ENCODE measurements at regions not wholly inside any gene's neighbourhood (a gene's known extent, or its start where the extent isn't known, plus 50 kb on each side); places are given as distances from the start of the nearest gene placed in this dataset.
"Not testable (repeated sequence)": the region's sequence is repeated elsewhere in the genome, so short reads cannot be mapped to it uniquely, and the experiment has no call there.

GRCh38 chrX:113892891-113893290 is 691.0 kb upstream of the HTR2C start:
- no peak for DNase-seq

- DNase-seq: no peak
These were observed 691.5 kb upstream of the HTR2C start for GRCh38 chrX:113892401-113892800.

DNA sequence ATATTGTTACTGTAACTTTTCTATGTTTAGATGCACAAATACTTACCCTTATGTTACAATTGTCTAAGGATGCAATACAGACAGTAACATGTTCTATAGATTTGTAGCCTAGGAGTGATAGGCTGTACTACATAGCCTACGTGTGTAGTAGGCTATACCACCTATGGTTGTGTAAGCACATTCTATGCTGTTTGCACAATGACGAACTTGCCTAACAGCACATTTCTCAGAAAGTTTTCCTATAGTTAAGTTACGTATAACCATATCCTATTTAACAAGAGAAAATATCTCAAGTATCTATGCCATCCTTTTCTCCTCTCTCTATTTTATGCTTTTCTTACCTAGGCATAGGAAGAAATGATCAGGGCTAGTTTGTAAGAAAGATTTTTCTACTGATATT is 710.8 kb upstream of the HTR2C start:
- DNase-seq: no peak

DNA sequence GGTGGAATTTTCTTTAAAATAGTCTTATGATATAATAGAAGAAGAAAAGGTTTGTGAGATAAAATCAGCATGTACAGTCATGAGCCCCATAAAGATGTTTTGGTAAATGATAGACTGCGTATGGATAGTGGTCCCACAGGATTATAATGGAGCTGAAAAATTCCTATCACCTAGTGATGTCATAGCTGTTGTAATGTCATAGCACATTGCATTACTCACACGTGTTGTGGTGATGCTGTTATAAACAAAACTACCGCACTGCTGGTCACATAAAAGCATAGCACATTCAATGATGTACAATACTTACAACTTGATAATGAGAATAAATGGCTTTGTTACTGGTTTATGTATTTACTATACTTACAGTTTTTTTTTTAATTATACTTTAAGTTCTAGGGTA is 715.2 kb upstream of the HTR2C start:
- no peak for DNase-seq

DNA sequence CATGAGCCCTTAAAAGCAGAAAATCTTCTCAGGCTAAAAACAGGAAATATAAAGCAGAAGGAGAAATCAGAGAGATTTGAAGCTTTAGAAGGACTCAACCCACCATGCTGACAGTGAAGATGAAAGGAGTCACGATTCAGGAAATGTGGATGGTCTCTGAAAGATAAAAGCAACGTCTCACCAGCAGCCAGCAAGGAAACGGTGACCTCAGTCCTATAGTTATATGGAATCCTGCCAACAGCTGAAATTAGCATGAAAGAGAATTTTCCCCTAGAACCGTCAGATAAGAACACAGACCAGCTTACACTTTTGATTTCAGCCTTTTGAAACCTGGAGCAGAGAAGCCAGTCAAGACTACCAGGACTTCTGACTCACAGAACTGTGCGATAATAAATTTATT is 715.7 kb upstream of the HTR2C start:
- DNase-seq: no peak

- no peak for DNase-seq
These were observed 734.5 kb upstream of the HTR2C start for GRCh38 chrX:113849408-113849807.

GRCh38 chrX:113833096-113834055 is 750.5 kb upstream of the HTR2C start:
- DNase-seq: no peak

DNA sequence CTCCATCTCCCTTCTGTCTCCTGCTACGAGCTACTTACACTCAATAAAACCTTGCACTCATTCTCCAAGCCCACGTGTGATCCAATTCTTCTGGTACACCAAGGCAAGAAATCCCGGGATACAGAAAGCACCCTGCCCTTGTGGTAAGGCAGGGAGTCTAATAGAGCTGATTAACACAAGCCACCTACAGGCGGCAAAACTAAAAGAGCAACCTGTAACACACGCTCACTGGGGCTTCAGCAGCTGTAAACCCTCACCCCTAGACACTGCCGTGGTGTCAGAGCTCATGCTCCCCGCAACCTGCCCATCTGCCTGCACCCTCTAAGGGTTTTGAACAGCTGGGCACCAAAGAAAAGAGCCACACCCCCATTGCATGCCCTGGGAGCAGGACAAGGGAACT is 755.4 kb upstream of the HTR2C start:
- DNase-seq: no peak

DNA sequence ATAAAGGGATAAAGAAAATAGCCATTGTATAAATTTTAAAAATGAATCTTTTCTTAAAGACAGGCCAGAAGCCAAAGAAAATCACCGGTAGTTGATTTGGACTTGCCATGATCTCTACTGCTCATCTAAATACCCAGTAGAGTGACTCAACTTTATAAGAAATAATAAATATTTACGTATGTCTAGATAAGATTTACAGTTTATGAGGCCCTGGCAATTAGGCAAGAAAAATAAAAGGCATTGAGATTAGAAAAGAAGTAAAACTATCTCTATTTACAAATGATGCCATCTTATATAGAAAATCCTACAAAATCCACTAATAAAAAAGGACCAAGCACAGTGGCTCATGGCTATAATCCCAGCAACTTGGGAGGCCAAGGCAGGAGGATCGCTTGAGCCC is 765.5 kb upstream of the HTR2C start:
- no peak for DNase-seq

DNA sequence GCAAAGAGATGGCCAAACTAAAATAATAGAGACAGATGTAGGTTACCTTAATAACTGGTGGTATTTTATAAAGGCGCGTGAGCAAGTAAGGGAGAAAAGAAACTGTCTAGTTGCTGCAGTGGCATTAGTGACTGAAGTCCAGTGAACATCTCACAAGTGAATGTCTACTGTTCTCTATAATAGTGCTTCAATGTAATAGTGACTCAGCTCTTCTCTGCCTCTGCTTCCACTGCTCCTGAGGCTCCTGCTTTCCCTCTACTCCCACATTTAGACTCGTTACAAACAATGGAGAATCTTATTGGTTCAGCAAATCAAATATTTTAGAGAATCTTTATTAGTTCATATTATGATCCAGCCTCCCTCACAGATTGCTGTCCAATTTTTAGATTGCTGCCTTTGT is 779.1 kb upstream of the HTR2C start:
- DNase-seq: no peak

DNA sequence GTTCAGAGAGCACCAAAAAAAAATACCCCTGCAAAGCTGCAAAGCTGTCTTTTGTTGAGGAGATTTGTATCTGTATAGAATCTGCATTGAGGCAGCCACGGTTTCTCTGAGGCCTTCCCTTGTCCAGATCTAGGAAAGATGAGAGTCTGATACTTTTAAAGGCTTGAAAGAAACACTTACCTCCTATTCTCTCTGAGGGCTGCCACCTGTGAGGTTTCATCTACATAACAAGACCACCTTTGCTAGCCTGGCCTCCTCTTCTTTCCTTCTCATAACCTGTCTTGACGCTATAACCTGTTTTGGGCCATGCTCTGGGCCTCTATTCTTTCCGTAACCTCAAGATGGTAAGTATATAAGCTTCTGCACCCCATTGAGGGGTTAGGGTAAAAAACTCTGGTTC is 779.6 kb upstream of the HTR2C start:
- DNase-seq: no peak

GRCh38 chrX:113802837-113803236 is 781.0 kb upstream of the HTR2C start:
- no peak for DNase-seq

DNA sequence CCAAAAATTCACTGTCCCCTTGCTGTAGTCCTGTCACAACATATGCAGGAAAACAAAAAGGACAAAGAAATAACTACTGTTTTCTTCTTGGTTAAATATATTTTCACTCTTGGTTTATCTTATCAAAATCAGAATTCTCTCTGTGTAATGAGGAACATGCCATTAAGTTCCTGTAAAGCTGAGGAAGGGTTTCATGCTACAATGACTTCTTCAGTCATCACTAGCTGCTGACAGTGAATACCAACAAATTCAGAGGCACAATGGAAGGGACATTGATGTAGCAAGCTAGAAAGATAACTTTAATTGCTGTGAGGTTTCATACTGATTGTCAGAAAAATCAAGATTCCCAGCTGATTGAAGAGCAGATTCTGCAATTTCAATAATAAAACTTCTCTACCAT is 782.9 kb upstream of the HTR2C start:
- DNase-seq: no peak

DNA sequence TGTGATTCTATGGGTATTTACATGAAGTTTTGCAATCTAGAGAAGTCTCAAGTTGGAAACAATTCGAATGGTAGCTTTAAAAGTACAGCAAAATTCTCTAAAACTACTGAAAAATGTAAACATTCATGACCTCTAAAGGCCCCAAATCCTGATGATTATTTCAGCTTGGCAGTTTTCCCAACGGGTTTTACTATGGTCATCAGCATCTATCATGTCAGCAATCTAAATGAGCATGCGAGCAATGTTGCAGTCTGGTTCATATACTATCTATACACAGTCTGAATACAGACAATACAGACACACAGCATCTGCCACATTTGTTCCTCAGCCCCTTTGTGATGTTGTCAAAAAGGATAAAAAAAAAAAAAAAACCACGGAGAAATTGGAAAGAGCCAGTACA is 790.3 kb upstream of the HTR2C start:
- no peak for DNase-seq

DNA sequence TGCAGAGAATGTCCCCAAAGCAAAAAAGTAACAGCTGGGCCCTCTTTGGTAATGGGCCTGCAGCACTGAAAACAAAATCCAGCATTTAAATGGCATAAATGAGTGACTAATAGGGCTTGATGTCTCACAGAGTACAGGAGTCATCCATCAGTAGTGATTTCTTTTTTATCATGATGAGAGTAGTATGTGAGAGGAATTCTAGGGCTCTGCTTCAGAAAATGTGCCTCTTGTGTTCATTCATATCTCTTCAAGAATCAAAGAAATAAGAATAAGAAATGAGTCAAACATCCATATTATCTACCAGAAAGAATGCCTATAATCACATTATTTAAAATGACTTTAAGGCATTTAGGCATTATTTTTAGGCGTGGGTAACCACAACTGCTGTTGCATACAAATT is 792.9 kb upstream of the HTR2C start:
- DNase-seq: no peak

GRCh38 chrX:113784754-113785153 is 799.1 kb upstream of the HTR2C start:
- not testable (repeated sequence) for DNase-seq

- no peak for DNase-seq
These were observed 813.1 kb upstream of the HTR2C start for GRCh38 chrX:113770806-113771205.

- no peak for DNase-seq
These were observed 813.8 kb upstream of the HTR2C start for GRCh38 chrX:113770071-113770470.

DNA sequence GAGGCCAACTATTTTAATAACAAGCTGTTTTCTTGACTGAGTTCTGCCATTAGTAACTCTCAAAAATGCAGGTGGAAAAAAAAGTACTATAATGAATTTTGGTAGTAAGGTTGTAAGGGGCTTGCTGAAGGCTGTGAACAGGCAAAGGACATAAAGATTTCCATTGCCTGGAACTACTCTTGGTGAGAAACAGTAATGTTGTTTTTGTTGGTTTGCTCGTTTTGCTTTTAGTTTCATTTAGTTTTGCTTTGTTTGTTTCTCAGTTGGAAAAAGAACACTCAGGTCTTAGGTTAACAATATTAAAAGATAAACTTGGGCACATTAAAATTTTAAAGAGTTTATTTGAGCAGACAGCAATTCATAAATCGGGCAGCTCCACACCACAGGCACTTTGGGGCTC is 824.5 kb upstream of the HTR2C start:
- no peak for DNase-seq

DNA sequence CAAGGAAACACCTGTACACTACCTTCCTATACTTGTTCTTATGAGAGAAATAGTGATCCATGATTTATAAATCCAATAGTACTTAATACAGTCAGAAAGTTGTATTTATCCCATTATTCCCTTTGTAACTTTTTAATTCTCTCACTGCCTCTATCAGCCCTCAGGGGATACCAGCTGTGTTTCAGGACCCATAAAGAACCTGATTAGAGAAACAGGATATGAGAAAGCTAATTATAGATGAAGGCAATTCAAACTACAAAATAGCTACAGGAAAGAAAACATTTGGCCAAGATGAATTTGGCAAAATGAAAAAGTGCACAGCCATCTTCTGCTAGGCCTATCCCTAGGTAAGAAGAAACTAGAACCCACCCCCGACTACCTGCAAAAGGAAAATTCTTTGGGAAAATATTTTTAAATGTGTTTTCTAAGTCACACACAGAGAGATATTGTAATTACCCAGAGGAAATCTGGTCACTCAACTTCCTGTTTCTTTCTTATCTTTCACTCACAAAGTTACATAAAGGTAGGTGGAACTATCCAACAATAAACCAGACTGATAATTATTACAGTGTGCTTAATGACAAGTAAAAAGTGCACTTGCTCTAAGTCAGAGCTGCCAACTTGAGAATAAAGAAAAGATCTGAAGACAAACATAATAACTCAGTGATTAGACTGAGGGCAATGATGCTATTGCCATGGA is 836.5 kb upstream of the HTR2C start:
- DNase-seq: no peak

GRCh38 chrX:113743069-113743468 is 840.8 kb upstream of the HTR2C start:
- DNase-seq: no peak

DNA sequence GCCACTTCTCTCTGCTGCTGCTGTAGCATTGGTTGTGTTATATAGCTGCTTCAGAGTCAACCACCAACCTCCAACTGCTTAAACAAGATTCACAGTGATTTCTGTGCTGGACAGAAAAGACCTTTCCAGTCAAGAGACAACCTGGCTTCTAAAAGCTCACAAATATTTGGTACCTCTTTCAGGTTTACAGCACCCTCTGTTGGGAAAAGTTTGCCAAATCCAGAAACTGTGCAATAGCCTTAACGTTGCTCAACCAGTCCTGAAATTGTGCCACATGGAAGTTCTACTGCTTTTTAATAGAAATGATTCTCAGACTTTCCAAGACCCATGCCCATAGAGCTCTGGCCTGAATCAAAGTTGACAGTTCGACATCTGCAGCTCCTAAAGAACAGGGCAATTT is 842.1 kb upstream of the HTR2C start:
- no peak for DNase-seq

DNA sequence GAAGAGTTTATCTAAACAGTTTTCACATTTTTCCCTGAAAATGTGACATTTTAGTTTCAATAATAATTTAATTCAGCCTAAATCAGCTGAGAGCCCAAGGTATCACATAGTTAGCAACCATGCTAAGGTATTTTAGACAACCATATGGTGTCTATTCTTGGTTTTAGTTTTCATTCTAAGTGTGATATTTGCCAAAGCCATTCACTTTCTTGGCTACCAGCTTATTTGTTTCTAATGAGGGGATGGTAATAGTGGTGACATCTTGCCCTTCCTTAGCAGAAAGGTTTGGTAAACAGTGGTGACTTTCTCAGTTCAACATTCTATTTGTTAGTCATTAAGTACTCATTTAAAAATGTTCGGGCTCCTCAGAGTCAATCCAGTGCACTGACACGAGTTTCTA is 854.9 kb upstream of the HTR2C start:
- DNase-seq: no peak

- DNase-seq: no peak
These were observed 857.0 kb upstream of the HTR2C start for GRCh38 chrX:113726898-113727297.

All from activated CD4-positive, alpha-beta T cell treated with anti-CD3 and anti-CD28 coated beads, Interleukin-2, amount 50 U/mL, for 16 hours (primary cell).